HFFc6 (cell line): ENCODE measurements at regions not wholly inside any gene's neighbourhood (a gene's known extent, or its start where the extent isn't known, plus 50 kb on each side); places are given as distances from the start of the nearest gene placed in this dataset.

ENCODE experiments used
- DNase-seq: peaks from one replicate; pipeline ENCODE4 v3.0.0-alpha.2; 2018
- H3K27ac Mint-ChIP-seq: 2 replicates; pipeline ENCODE4 v1.8.0; 2020; ENCODE audit warnings: mild to moderate bottlenecking, mixed read lengths
- H3K27me3 Mint-ChIP-seq: 2 replicates; pipeline ENCODE4 v1.8.0; 2021; ENCODE audit warnings: mild to moderate bottlenecking, moderate library complexity, mixed read lengths; ENCODE audit not compliant: insufficient read depth
- H3K36me3 Mint-ChIP-seq: 2 replicates; pipeline ENCODE4 v1.8.0; 2021; ENCODE audit warnings: low read depth, mixed read lengths
- H3K4me1 Mint-ChIP-seq: 2 replicates; pipeline ENCODE4 v1.8.0; 2020; ENCODE audit warnings: low read depth, mixed read lengths
- H3K4me3 Mint-ChIP-seq: 2 replicates; pipeline ENCODE4 v1.8.0; 2020; ENCODE audit warnings: mild to moderate bottlenecking, moderate library complexity, mixed read lengths
- H3K9me3 Mint-ChIP-seq: 2 replicates; pipeline ENCODE4 v1.8.0; 2020; ENCODE audit warnings: mild to moderate bottlenecking, mixed read lengths
- TF ChIP-seq, protein P1 (sequence below): fragments of 200-600 bp; sonication (generic); IDR thresholded peaks from 2 replicates; pipeline ENCODE4 v1.5.0; 2021; ENCODE audit warnings: antibody characterized with exemption, mild to moderate bottlenecking

DNA sequence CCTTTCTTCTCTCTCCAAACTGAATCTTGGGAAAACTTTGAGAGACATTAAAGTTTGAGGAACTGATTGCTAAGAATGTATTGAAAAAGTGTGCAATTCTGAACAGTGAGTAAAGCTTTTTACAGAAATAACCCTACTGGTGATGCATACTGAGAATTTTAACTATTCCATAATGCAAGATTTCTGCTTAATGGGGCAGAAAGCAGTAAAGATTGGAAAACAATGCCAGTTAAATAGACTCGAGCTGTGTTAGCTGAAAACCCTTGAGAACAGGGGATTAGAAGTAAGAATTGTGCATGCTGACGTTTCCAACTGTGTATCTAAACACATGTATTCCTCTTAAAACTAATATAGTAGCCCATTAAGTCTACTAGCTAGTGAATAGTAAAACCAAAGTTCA lies 1500.2 kb upstream of the PRMT6 start:
- no peaks in the 10 kb centered on the region for H3K36me3 Mint-ChIP-seq
- H3K27me3 Mint-ChIP-seq, result no peaks in the 10 kb centered on the region; the same call in 1 of the 2 replicates
- no peaks in the 10 kb centered on the region; the same call in 1 of the 2 replicates for H3K9me3 Mint-ChIP-seq
- no peak overlapping the region for H3K27ac Mint-ChIP-seq
- no peaks in the 10 kb centered on the region for H3K4me1 Mint-ChIP-seq
- TF ChIP-seq, protein P1, sequence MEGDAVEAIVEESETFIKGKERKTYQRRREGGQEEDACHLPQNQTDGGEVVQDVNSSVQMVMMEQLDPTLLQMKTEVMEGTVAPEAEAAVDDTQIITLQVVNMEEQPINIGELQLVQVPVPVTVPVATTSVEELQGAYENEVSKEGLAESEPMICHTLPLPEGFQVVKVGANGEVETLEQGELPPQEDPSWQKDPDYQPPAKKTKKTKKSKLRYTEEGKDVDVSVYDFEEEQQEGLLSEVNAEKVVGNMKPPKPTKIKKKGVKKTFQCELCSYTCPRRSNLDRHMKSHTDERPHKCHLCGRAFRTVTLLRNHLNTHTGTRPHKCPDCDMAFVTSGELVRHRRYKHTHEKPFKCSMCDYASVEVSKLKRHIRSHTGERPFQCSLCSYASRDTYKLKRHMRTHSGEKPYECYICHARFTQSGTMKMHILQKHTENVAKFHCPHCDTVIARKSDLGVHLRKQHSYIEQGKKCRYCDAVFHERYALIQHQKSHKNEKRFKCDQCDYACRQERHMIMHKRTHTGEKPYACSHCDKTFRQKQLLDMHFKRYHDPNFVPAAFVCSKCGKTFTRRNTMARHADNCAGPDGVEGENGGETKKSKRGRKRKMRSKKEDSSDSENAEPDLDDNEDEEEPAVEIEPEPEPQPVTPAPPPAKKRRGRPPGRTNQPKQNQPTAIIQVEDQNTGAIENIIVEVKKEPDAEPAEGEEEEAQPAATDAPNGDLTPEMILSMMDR, result no peak
- H3K4me3 Mint-ChIP-seq, result no peak overlapping the region
- DNase-seq, result no peak

DNA sequence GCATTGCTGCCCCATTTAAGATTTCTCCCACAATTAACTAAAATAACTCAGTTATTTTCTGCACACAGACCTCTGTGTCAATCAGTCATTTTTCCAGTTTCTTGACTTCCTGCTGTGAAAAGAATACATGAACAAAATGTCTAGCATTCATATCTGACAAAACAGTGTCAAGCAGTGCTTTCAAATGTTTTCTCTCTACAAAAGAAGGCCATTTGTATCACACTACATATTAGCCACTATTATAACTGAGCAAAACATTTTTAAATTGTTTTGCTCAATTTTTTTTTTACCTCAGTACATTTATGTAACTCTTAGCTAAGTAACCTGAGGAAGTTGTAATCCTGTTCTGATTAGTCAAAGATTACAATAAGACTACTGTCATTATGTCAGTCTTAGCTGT lies 1498.5 kb upstream of the PRMT6 start:
- TF ChIP-seq, protein P1, result no peak
- no peaks in the 10 kb centered on the region; the same call in 1 of the 2 replicates for H3K9me3 Mint-ChIP-seq
- no peak for DNase-seq
- H3K27me3 Mint-ChIP-seq, result no peaks in the 10 kb centered on the region; the same call in 1 of the 2 replicates
- H3K4me1 Mint-ChIP-seq, result no peaks in the 10 kb centered on the region
- H3K36me3 Mint-ChIP-seq, result no peaks in the 10 kb centered on the region
- H3K27ac Mint-ChIP-seq, result no peak overlapping the region
- H3K4me3 Mint-ChIP-seq, result no peak overlapping the region

DNA sequence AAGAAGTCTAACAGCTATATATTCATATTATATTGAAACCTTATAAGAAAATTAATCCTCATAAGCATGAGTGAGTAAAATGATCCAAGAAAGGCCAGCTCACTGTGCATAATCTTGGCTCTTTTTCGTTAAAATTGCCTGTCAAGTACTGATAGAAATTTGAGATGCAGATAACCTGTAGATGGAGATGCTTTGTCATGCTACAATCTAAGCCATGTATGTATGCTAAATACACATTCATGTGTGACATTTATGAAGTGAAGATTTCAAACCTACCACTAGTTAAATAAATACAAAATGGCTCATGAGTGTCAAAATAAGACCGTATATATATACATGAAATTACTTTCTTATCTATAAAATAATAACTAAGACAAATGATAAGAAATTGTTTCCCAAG lies 1491.5 kb upstream of the PRMT6 start:
- H3K4me1 Mint-ChIP-seq, result no peaks in the 10 kb centered on the region
- H3K4me3 Mint-ChIP-seq, result no peak overlapping the region
- H3K27me3 Mint-ChIP-seq, result no peaks in the 10 kb centered on the region; the same call in 1 of the 2 replicates
- TF ChIP-seq, protein P1, result no peak
- no peaks in the 10 kb centered on the region for H3K36me3 Mint-ChIP-seq
- H3K9me3 Mint-ChIP-seq, result peaks cover 5% of the 10 kb centered on the region; the same call in 1 of the 2 replicates
- DNase-seq, result no peak
- H3K27ac Mint-ChIP-seq, result no peak overlapping the region

DNA sequence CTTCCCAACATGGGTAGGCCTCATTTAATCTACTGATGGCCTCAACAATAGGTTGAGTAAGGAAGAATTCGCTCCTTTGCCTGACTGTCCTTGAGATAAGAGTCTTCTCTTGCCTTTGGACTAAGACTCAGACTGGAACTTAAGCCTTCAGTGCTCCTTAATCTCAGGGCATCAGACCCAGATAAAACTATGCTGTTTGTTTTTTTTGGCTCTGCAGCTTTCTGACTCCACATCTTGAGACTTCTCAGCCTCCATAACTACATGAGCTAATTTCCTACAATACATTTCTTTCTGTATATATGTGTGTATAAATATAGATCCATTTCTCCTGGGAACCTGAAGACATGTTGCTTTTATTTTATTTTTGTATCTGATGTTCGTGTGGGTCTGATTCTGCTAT lies 1470.7 kb upstream of the PRMT6 start:
- Mint-ChIP-seq H3K27ac (no peak overlapping the region), H3K9me3 (no peaks in the 10 kb centered on the region; the same call in 1 of the 2 replicates), H3K4me3 (no peak overlapping the region), H3K36me3 (no peaks in the 10 kb centered on the region), H3K4me1 (no peaks in the 10 kb centered on the region), H3K27me3 (peaks cover 3% of the 10 kb centered on the region; the same call in 1 of the 2 replicates)
- TF ChIP-seq, protein P1, result no peak
- no peak for DNase-seq

DNA sequence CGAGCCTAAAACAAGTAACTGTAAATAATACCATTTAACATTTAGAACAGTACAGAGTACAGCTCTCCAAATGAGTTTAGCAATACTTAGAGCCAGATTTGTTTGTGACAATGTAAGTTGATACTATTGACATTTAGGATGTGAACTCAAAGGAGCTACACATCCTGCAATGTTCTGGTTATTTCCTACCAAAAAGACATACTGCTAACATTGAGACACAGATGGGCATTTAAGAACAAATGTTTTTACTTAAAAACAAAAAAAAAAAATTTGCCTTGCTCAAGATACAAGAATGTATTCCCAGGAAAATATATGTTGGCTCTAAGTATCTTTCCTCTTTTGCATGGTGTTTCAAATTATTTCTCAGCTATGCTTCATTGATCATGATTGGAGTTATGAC lies 1464.8 kb upstream of the PRMT6 start:
- peaks cover 2% of the 10 kb centered on the region; the same call in 1 of the 2 replicates for H3K27me3 Mint-ChIP-seq
- no peak overlapping the region for H3K27ac Mint-ChIP-seq
- no peaks in the 10 kb centered on the region for H3K4me1 Mint-ChIP-seq
- no peaks in the 10 kb centered on the region for H3K36me3 Mint-ChIP-seq
- DNase-seq, result no peak
- no peak overlapping the region for H3K4me3 Mint-ChIP-seq
- peaks cover 8% of the 10 kb centered on the region; the same call in 1 of the 2 replicates for H3K9me3 Mint-ChIP-seq
- TF ChIP-seq, protein P1, result no peak

DNA sequence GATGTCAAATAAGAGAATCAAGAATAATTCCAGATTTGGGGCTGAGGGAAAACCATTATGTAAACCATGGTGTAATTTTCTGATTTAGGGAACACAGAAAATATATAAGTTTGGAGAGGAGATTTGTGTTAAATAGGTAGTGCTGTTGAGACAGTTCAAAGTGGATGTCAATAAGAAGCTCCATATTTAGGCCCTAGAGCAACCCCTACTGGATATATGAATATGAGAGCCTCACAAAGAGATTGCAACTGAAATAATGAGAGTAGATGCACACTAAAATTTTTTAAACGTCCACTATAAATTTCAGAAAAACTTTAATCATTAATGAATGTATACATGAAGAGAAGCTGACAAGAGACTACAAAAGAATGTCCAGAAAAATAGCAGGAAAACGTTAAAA lies 1447.8 kb upstream of the PRMT6 start:
- H3K36me3 Mint-ChIP-seq, result no peaks in the 10 kb centered on the region
- H3K27me3 Mint-ChIP-seq, result no peaks in the 10 kb centered on the region; the same call in 1 of the 2 replicates
- TF ChIP-seq, protein P1, result peak; percentile 72; the same call in 1 of the 2 replicates
- no peak overlapping the region for H3K27ac Mint-ChIP-seq
- H3K4me3 Mint-ChIP-seq, result no peak overlapping the region
- peak; percentile 49 for DNase-seq
- H3K4me1 Mint-ChIP-seq, result no peaks in the 10 kb centered on the region
- no peaks in the 10 kb centered on the region for H3K9me3 Mint-ChIP-seq
